ENCODE measurements at regions not wholly inside any gene's neighbourhood (a gene's known extent, or its start where the extent isn't known, plus 50 kb on each side); places are given as distances from the start of the nearest gene placed in this dataset.

DNA sequence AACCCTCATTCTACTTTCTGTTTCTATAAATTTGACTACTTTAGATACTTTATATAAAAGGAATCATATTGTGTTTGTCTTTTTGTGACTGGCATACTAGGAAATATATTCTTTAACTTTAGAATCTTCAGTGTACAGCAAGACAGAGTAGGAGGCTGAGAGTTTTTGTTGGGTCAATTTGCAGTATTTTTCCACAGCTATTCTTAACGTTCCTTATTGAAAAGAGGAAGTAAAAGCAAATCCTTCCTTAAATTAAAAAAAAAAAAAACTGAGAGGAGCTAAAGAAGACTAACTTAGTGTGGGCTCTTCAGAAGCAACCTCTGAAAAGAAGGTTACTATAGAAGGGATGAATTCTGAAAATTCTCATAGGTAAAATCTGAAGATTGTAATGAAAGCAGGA, 1194.6 kb downstream of the ADGRL3 start:
- H3K4me3 ChIP-seq (ENCODE audit: low read depth, low read length), result no peak overlapping the region
- no peak for DNase-seq (ENCODE audit: low read depth)
- TF ChIP-seq, protein P1, sequence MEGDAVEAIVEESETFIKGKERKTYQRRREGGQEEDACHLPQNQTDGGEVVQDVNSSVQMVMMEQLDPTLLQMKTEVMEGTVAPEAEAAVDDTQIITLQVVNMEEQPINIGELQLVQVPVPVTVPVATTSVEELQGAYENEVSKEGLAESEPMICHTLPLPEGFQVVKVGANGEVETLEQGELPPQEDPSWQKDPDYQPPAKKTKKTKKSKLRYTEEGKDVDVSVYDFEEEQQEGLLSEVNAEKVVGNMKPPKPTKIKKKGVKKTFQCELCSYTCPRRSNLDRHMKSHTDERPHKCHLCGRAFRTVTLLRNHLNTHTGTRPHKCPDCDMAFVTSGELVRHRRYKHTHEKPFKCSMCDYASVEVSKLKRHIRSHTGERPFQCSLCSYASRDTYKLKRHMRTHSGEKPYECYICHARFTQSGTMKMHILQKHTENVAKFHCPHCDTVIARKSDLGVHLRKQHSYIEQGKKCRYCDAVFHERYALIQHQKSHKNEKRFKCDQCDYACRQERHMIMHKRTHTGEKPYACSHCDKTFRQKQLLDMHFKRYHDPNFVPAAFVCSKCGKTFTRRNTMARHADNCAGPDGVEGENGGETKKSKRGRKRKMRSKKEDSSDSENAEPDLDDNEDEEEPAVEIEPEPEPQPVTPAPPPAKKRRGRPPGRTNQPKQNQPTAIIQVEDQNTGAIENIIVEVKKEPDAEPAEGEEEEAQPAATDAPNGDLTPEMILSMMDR (conservative IDR thresholded peaks at IDR 0.05; ENCODE audit: low read depth, low read length), result no peak

- DNase-seq (ENCODE audit: low read depth), result no peak
- no peak overlapping the region for H3K4me3 ChIP-seq (ENCODE audit: low read depth, low read length)
- TF ChIP-seq, protein P1 (conservative IDR thresholded peaks at IDR 0.05; ENCODE audit: low read depth, low read length), result no peak
Observed at GRCh38 chr4:62387808-62388207, 1187.7 kb downstream of the ADGRL3 start.

DNA sequence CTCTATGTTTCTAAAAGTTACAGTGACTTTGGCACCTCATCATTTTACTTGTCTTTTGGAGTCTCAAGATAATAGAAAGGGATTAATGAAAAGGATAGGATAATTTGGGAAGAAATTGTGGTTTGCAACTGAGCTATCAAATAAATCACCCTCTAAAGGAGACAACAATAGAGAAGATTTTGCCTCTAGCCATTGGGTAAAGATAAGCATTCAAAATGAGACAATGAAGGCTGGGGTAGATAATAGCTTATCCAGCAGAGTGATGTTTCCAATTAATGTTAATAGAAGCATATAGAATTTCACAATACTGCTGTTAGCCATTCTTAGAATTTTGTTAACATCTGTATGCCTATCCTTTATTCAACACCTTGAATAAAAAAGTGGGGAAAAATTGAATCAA, 1177.6 kb downstream of the ADGRL3 start:
- DNase-seq (ENCODE audit: low read depth), result no peak
- TF ChIP-seq, protein P1 (conservative IDR thresholded peaks at IDR 0.05; ENCODE audit: low read depth, low read length), result no peak
- no peak overlapping the region for H3K4me3 ChIP-seq (ENCODE audit: low read depth, low read length)

- TF ChIP-seq, protein P1 (conservative IDR thresholded peaks at IDR 0.05; ENCODE audit: low read depth, low read length), result no peak
- no peak for DNase-seq (ENCODE audit: low read depth)
- H3K4me3 ChIP-seq (ENCODE audit: low read depth, low read length), result no peak overlapping the region
Observed at GRCh38 chr4:62377245-62377644, 1177.1 kb downstream of the ADGRL3 start.

DNA sequence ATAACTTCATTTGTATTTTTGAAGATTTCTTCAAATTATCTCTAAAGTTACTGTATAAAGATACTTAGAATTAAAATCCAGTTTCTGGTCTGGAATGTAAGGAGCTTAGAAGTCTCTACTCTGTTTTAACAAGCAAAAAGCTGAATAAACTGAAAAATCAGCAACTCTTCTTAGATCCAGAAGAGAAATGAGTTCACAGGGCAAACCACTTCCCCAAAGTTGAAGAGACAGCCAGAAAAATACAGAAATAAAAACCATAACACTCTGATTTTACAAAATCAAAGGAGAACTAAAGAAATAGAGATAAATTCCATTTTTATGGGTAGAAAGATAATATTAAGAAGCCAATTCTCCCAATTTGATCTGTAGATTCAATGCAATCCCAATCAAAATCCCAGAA, 1166.8 kb downstream of the ADGRL3 start:
- no peak overlapping the region for H3K4me3 ChIP-seq (ENCODE audit: low read depth, low read length)
- DNase-seq (ENCODE audit: low read depth), result no peak
- TF ChIP-seq, protein P1 (conservative IDR thresholded peaks at IDR 0.05; ENCODE audit: low read depth, low read length), result no peak

DNA sequence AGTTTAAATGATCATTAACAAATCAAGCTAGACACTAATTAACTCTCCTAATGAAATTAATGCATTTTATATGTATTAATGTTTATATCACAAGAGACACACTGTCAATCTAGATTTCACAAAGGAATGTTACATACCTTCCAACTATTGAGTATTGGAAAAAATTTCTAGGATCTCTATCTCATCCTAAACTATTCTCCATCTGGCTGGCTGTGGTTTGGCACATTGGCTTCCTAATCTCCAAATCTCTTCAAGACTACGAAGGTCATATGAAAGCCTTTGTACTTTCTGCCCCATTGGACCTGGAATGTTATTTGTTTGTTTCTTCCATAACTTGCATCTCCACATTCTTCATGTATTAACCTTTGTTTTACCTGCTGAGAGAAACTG, 1160.0 kb downstream of the ADGRL3 start:
- no peak overlapping the region for H3K4me3 ChIP-seq (ENCODE audit: low read depth, low read length)
- TF ChIP-seq, protein P1 (conservative IDR thresholded peaks at IDR 0.05; ENCODE audit: low read depth, low read length), result no peak
- DNase-seq (ENCODE audit: low read depth), result no peak

DNA sequence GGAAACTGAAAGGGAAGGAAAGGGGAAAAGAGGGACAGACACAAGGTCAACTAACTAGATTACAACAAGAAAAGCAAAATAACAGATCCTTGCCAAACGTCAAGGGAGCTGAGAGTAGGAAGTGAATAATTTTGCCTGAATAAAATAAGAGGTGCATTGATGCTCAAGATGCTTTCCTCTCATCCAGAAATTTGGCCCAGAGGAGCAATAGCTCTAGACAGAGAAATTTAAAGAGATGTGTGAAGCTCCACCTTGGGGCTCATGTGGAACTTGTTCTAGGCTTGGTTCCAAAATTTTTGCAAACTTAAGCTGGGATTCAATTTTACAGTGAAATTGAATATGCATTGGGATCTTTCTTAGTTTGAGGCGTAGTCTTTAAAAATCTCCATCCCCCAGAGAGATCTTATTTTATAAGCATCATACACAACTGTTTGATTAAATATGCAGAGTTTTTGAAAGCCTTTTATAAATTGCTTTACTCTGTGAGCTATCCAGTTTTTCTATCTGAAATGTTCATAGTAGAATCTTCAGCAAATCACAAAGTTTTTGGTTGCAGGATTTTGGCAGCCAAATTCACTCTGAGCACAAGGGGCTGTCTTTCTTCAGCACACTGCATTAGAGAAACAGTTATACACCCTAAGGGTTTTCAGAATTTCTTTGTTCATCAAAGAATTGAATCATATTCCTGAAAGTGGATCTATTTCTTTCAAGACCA, 1159.5 kb downstream of the ADGRL3 start:
- DNase-seq (ENCODE audit: low read depth), result no peak

More for the DNA sequence above, 1159.5 kb downstream of the ADGRL3 start:
- no peak overlapping the region for H3K4me3 ChIP-seq (ENCODE audit: low read depth, low read length)
- TF ChIP-seq, protein P1 (conservative IDR thresholded peaks at IDR 0.05; ENCODE audit: low read depth, low read length), result no peak

Data from choroid plexus epithelial cell (primary cell).